IMR-90 (cell line): ENCODE measurements at regions not wholly inside any gene's neighbourhood (a gene's known extent, or its start where the extent isn't known, plus 50 kb on each side); places are given as distances from the start of the nearest gene placed in this dataset.

Experiments used
- ATAC-seq: fragments of 200-7000 bp; cut with Tn5 transposase; 2 replicates; pipeline ENCODE4 v1.9.1; 2020; ENCODE audit warnings: low read depth, mild to moderate bottlenecking, moderate library complexity
- BruUV-seq: library from RNA; stranded (reverse); fragments of 400-500 nt; replicated peaks from 2 replicates; lab custom pipeline; 2021; lab: Mats Ljungman, UMichigan
- CTCF ChIA-PET: fragments of 300-600 bp; formaldehyde crosslinking; extraction: SDS; loops from one replicate; lab custom pipeline; 2021; ENCODE audit warnings: antibody characterized with exemption; lab: Yijun Ruan, JAX
- POLR2A ChIA-PET: fragments of 300-600 bp; sonication (Branson Sonifier 250); formaldehyde crosslinking; loops from one replicate; lab custom pipeline; 2022; ENCODE audit warnings: antibody characterized with exemption; ENCODE audit not compliant: unreplicated experiment; lab: Charles Lee
- DNase-seq: peaks from one replicate; pipeline ENCODE4 v3.0.0; 2013
- H2AFZ ChIP-seq: replicated peaks from 2 replicates; pipeline ENCODE3; 2013; ENCODE audit warnings: low read length, mild to moderate bottlenecking; ENCODE audit not compliant: poor library complexity
- H2AK5ac ChIP-seq: 2 replicates; pipeline ENCODE4 v1.6.1; 2013; ENCODE audit warnings: low read depth, low read length, inconsistent platforms
- H2AK9ac ChIP-seq: replicated peaks from 2 replicates; pipeline ENCODE3; 2013; ENCODE audit warnings: mild to moderate bottlenecking, low read depth, low read length, moderate library complexity; ENCODE audit not compliant: poor library complexity
- H2BK120ac ChIP-seq: 2 replicates; pipeline ENCODE4 v1.6.1; 2013; ENCODE audit warnings: low read depth, low read length, inconsistent platforms
- H2BK15ac ChIP-seq: 3 replicates; pipeline ENCODE4 v1.6.1; 2013; ENCODE audit warnings: low read depth, low read length, inconsistent platforms
- H2BK20ac ChIP-seq: 2 replicates; pipeline ENCODE4 v1.6.1; 2013; ENCODE audit warnings: low read depth, mild to moderate bottlenecking, inconsistent platforms, low read length, moderate library complexity
- H2BK5ac ChIP-seq: 2 replicates; pipeline ENCODE4 v1.6.1; 2013; ENCODE audit warnings: mild to moderate bottlenecking, low read depth, low read length, inconsistent platforms; ENCODE audit not compliant: poor library complexity, severe bottlenecking
- H3K14ac ChIP-seq: replicated peaks from 2 replicates; pipeline ENCODE4 v1.6.1; 2013; ENCODE audit warnings: low read depth, low read length, inconsistent platforms
- H3K18ac ChIP-seq: 2 replicates; pipeline ENCODE4 v1.6.1; 2013; ENCODE audit warnings: low read depth, low read length, control low read depth
- H3K23ac ChIP-seq: 2 replicates; pipeline ENCODE4 v1.6.1; 2013; ENCODE audit warnings: low read depth, low read length, inconsistent platforms
- H3K27ac ChIP-seq: 2 replicates; pipeline ENCODE4 v1.5.1; 2013; ENCODE audit warnings: mild to moderate bottlenecking, control low read depth, low read length; ENCODE audit not compliant: insufficient read depth
- H3K27me3 ChIP-seq: 2 replicates; pipeline ENCODE4 v1.6.1; 2013; ENCODE audit warnings: low read length; ENCODE audit not compliant: control insufficient read depth, insufficient read depth
- H3K36me3 ChIP-seq: 2 replicates; pipeline ENCODE4 v1.6.1; 2013; ENCODE audit warnings: low read length, mixed read lengths; ENCODE audit not compliant: control insufficient read depth, insufficient read depth
- H3K4ac ChIP-seq: 2 replicates; pipeline ENCODE4 v1.6.1; 2013; ENCODE audit warnings: low read depth, low read length, inconsistent platforms
- H3K4me1 ChIP-seq: 2 replicates; pipeline ENCODE4 v1.6.1; 2013; ENCODE audit warnings: low read length, mixed read lengths; ENCODE audit not compliant: control insufficient read depth, insufficient read depth
- H3K4me2 ChIP-seq: 2 replicates; pipeline ENCODE4 v1.6.1; 2013; ENCODE audit warnings: low read depth, mild to moderate bottlenecking, control low read depth, low read length, moderate library complexity
- H3K4me3 ChIP-seq: 2 replicates; pipeline ENCODE4 v1.5.1; 2013; ENCODE audit warnings: low read depth, mild to moderate bottlenecking, control low read depth, low read length, moderate library complexity; ENCODE audit not compliant: insufficient read depth
- H3K56ac ChIP-seq: 2 replicates; pipeline ENCODE4 v1.6.1; 2013; ENCODE audit warnings: low read length, inconsistent platforms; ENCODE audit not compliant: insufficient read depth; ENCODE audit errors: extremely low read depth
- H3K79me1 ChIP-seq, 2 experiments: 2 replicates each; pipeline ENCODE4 v1.6.1; 2013; ENCODE audit warnings: low read length in 2 of 2, inconsistent platforms in 1 of 2, low read depth in 1 of 2
- H3K9ac ChIP-seq: 2 replicates; pipeline ENCODE4 v1.6.1; 2013; ENCODE audit warnings: low read depth, low read length, control low read depth
- H3K9me1 ChIP-seq: 2 replicates; pipeline ENCODE4 v1.6.1; 2013; ENCODE audit warnings: low read length, inconsistent platforms; ENCODE audit not compliant: insufficient read depth
- H3K9me3 ChIP-seq: 2 replicates; pipeline ENCODE4 v1.6.1; 2013; ENCODE audit warnings: low read length; ENCODE audit not compliant: control insufficient read depth, insufficient read depth
- H4K20me1 ChIP-seq: 2 replicates; pipeline ENCODE4 v1.6.1; 2013; ENCODE audit warnings: low read length, inconsistent platforms; ENCODE audit not compliant: insufficient read depth
- H4K5ac ChIP-seq: 2 replicates; pipeline ENCODE4 v1.6.1; 2013; ENCODE audit warnings: mild to moderate bottlenecking, low read depth, low read length, control low read depth
- H4K8ac ChIP-seq, 2 experiments: 2 replicates each; pipeline ENCODE4 v1.6.1; 2013; ENCODE audit warnings: low read depth in 2 of 2, low read length in 2 of 2, control low read depth in 1 of 2, inconsistent platforms in 1 of 2
- H4K91ac ChIP-seq: 2 replicates; pipeline ENCODE4 v1.6.1; 2013; ENCODE audit warnings: low read depth, low read length, inconsistent platforms; ENCODE audit not compliant: insufficient read depth
- FOS ChIP-seq: fragments of 150-350 bp; IDR thresholded peaks from 2 replicates; pipeline ENCODE4 v1.6.1; 2016; ENCODE audit warnings: low read depth, low read length
- MAFK ChIP-seq: IDR thresholded peaks from 2 replicates; pipeline ENCODE4 v1.6.1; 2012; ENCODE audit warnings: low read depth, low read length, improper control_type of control experiment
- MXI1 ChIP-seq: IDR thresholded peaks from 2 replicates; pipeline ENCODE4 v1.6.1; 2012; ENCODE audit warnings: low read depth, mild to moderate bottlenecking, low read length, moderate library complexity, borderline replicate concordance
- NFE2L2 ChIP-seq: fragments of 150-350 bp; IDR thresholded peaks from 2 replicates; pipeline ENCODE4 v1.6.1; 2016; ENCODE audit warnings: low read depth, mild to moderate bottlenecking, low read length
- RAD21 ChIP-seq: IDR thresholded peaks from 2 replicates; pipeline ENCODE4 v1.6.1; 2012; ENCODE audit warnings: low read length, improper control_type of control experiment
- WGBS, 2 experiments: methylation state at CpG; one replicate each; pipeline versions ENCODE4 v1.1.5 to v1.1.7; 2013; ENCODE audit warnings: missing lambda C conversion rate in 2 of 2; ENCODE audit not compliant: insufficient read length in 1 of 2; ENCODE audit errors: extremely low coverage in 2 of 2; 5-methylcytosine and 5-hydroxymethylcytosine counted together
- dilution Hi-C: fragments of 300-500 bp; cut with HindIII; formaldehyde crosslinking; loops from one replicate; pipeline ENCODE4 v1.14.3; 2018; ENCODE audit warnings: low sequenced_read_pairs; ENCODE audit not compliant: unreplicated experiment
- in situ Hi-C: fragments of 300-500 bp; cut with MboI; formaldehyde crosslinking; loops from 3 replicates; pipeline ENCODE4 v1.14.3; 2019; ENCODE audit warnings: low sequenced_read_pairs, inconsistent platforms, mixed read lengths
- intact Hi-C: fragments of 100-400 bp; cut with micrococcal nuclease; formaldehyde crosslinking; loops from 2 replicates; pipeline ENCODE4 v1.10.0; 2022
- TF ChIP-seq, protein P1 (sequence below): fragments of 150-350 bp; IDR thresholded peaks from 2 replicates; pipeline ENCODE4 v1.6.1; 2017; ENCODE audit warnings: mild to moderate bottlenecking, antibody characterized with exemption, low read length, low read depth
- TF ChIP-seq, protein P2 (sequence below): conservative IDR thresholded peaks from 2 replicates; pipeline ENCODE4 v1.5.1; 2012; ENCODE audit warnings: mild to moderate bottlenecking, low read depth, low read length, improper control_type of control experiment

GRCh38 chr3:104510131-104510849 lies 856.4 kb upstream of the ALCAM start:
- Histone ChIP-seq H3K36me3 (no peaks in the 10 kb centered on the region), H3K23ac (no peak overlapping the region), H2BK15ac (no peak overlapping the region), H3K9me1 (no peaks in the 10 kb centered on the region), H2BK20ac (no peak overlapping the region), H3K14ac (no peak overlapping the region), H4K91ac (no peak overlapping the region), H3K27ac (no peak overlapping the region), H3K4me1 (no peaks in the 10 kb centered on the region), H2BK5ac (no peak overlapping the region), H3K4me2 (no peak overlapping the region), H3K56ac (no peak overlapping the region), H3K9ac (no peak overlapping the region), H2AK5ac (no peak overlapping the region), H2AFZ (no peak overlapping the region), H3K4me3 (no peak overlapping the region), H4K8ac (no peak overlapping the region), H2AK9ac (no peak overlapping the region), H3K27me3 (no peaks in the 10 kb centered on the region), H4K5ac (no peak overlapping the region), H3K79me1 (no peaks in the 10 kb centered on the region), H3K4ac (no peak overlapping the region), H4K20me1 (no peaks in the 10 kb centered on the region), H2BK120ac (no peak overlapping the region), H3K18ac (no peak overlapping the region), H3K9me3 (no peaks in the 10 kb centered on the region)
- ChIA-PET POLR2A (no interaction called here), CTCF (no interaction called here)
- DNase-seq (no peak), ATAC-seq (no peak)
- intact Hi-C loops (no loop called here), dilution Hi-C loops (no loop called here), in situ Hi-C loops (no loop called here)
- TF ChIP-seq MAFK, result no peak
- no peak for TF ChIP-seq NFE2L2
- no peak for TF ChIP-seq FOS
- TF ChIP-seq RAD21, result no peak
- TF ChIP-seq, protein P1, sequence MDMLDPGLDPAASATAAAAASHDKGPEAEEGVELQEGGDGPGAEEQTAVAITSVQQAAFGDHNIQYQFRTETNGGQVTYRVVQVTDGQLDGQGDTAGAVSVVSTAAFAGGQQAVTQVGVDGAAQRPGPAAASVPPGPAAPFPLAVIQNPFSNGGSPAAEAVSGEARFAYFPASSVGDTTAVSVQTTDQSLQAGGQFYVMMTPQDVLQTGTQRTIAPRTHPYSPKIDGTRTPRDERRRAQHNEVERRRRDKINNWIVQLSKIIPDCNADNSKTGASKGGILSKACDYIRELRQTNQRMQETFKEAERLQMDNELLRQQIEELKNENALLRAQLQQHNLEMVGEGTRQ, result no peak
- no peak for TF ChIP-seq MXI1
- TF ChIP-seq, protein P2, sequence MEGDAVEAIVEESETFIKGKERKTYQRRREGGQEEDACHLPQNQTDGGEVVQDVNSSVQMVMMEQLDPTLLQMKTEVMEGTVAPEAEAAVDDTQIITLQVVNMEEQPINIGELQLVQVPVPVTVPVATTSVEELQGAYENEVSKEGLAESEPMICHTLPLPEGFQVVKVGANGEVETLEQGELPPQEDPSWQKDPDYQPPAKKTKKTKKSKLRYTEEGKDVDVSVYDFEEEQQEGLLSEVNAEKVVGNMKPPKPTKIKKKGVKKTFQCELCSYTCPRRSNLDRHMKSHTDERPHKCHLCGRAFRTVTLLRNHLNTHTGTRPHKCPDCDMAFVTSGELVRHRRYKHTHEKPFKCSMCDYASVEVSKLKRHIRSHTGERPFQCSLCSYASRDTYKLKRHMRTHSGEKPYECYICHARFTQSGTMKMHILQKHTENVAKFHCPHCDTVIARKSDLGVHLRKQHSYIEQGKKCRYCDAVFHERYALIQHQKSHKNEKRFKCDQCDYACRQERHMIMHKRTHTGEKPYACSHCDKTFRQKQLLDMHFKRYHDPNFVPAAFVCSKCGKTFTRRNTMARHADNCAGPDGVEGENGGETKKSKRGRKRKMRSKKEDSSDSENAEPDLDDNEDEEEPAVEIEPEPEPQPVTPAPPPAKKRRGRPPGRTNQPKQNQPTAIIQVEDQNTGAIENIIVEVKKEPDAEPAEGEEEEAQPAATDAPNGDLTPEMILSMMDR, result no peak
- no TSS peak for BruUV-seq
- no CpG with 5 or more reads among the region's 3 CpGs for WGBS, 2 experiments
